ENCODE measurements at regions not wholly inside any gene's neighbourhood (a gene's known extent, or its start where the extent isn't known, plus 50 kb on each side); places are given as distances from the start of the nearest gene placed in this dataset.

GRCh38 chr5:89351222-89351621 is 468.2 kb upstream of the MEF2C start:
- Histone ChIP-seq H3K9ac (replicated peaks in 1 of 4; ENCODE audit: extremely low read depth in 1 of 4, low read depth in 3 of 4, low read length in 3 of 4) (no peak overlapping the region), H3K4ac (replicated peaks; ENCODE audit: insufficient read length, low read depth, low read length) (no peak overlapping the region), H2AK5ac (ENCODE audit: low read depth, low read length) (no peak overlapping the region), H2BK20ac (ENCODE audit: low read length) (no peak overlapping the region), H3K4me3 (ENCODE audit: extremely low read depth in 1 of 4, insufficient read depth in 2 of 4, low read depth in 3 of 4, low read length in 4 of 4) (no peak overlapping the region), H3K4me2 (ENCODE audit: insufficient read depth in 1 of 2, low read depth in 2 of 2, low read length in 2 of 2) (no peak overlapping the region), H3K14ac (ENCODE audit: insufficient read length) (no peak overlapping the region), H4K8ac (ENCODE audit: extremely low read depth, insufficient read depth, low read length) (no peak overlapping the region), H3K27me3 (replicated peaks in 1 of 4; ENCODE audit: control insufficient read depth in 3 of 4, extremely low read depth in 1 of 4, insufficient read depth in 3 of 4, low read length in 3 of 4) (no peaks in the 10 kb centered on the region), H3K23ac (ENCODE audit: insufficient read length) (no peak overlapping the region), H3K27ac (ENCODE audit: low read depth, low read length) (no peak overlapping the region), H3K36me3 (ENCODE audit: control insufficient read depth in 2 of 4, insufficient read depth in 4 of 4, low read length in 3 of 4) (no peaks in the 10 kb centered on the region), H3K56ac (replicated peaks; ENCODE audit: insufficient read length, low read depth, low read length) (no peak overlapping the region), H2BK12ac (ENCODE audit: low read depth, low read length) (no peak overlapping the region), H3K4me1 (replicated peaks in 1 of 4; ENCODE audit: control insufficient read depth in 3 of 4, insufficient read depth in 4 of 4, low read length in 3 of 4) (no peaks in the 10 kb centered on the region), H4K91ac (replicated peaks; ENCODE audit: insufficient read length, low read length) (no peak overlapping the region), H3K79me1 (ENCODE audit: low read depth, low read length) (no peaks in the 10 kb centered on the region), H3K79me2 (ENCODE audit: control insufficient read depth in 1 of 2, insufficient read depth in 2 of 2, low read length in 2 of 2) (no peaks in the 10 kb centered on the region), H2BK15ac (ENCODE audit: low read length) (no peak overlapping the region), H4K5ac (ENCODE audit: insufficient read length, low read depth, low read length) (no peak overlapping the region), H2BK5ac (ENCODE audit: low read depth, low read length) (no peak overlapping the region), H4K20me1 (replicated peaks in 1 of 2; ENCODE audit: control insufficient read depth in 1 of 2, insufficient read depth in 2 of 2, low read length in 2 of 2) (no peaks in the 10 kb centered on the region), H3K18ac (ENCODE audit: extremely low read depth, low read length) (no peak overlapping the region), H2BK120ac (replicated peaks; ENCODE audit: low read depth, low read length) (no peak overlapping the region), H3K9me3 (ENCODE audit: insufficient read depth in 2 of 2, low read depth in 1 of 2, low read length in 1 of 2) (no peaks in the 10 kb centered on the region), H3K23me2 (ENCODE audit: low read depth, low read length) (no peaks in the 10 kb centered on the region), H2AFZ (ENCODE audit: low read length) (no peak overlapping the region)
- ChIA-PET CTCF (ENCODE audit: partially characterized antibody) (interaction anchor here (1.0 kb wide), 1 partner anchor 912 kb away, joined by 3 read pairs; no protein-coding TSS in a partner anchor), POLR2A (ENCODE audit: partially characterized antibody) (no interaction called here)
- no peak for TF ChIP-seq BRCA1 (IDR thresholded peaks at IDR 0.05; ENCODE audit: low read depth, low read length)
- no peak for TF ChIP-seq SIN3A (conservative IDR thresholded peaks at IDR 0.05 in 1 of 2, IDR thresholded peaks at IDR 0.05 in 1 of 2; ENCODE audit: low read depth in 1 of 2, low read length in 2 of 2)
- no peak for TF ChIP-seq JUND (IDR thresholded peaks at IDR 0.05; ENCODE audit: low read length)
- FAIRE-seq, result no peak
- WGBS, 2 experiments (ENCODE audit: extremely low coverage in 1 of 2, insufficient coverage in 1 of 2, insufficient read length in 1 of 2, insufficient replicate concordance in 2 of 2, low coverage in 1 of 2, low lambda C conversion rate in 2 of 2, missing lambda C conversion rate in 1 of 2), result 93% methylated on average over 4 of the region's 4 CpGs; no CpG with 5 or more reads in 1 of the 2 experiments
- DNase-seq (ENCODE audit: low read depth in 1 of 2, low spot score in 2 of 2), result no peak
